ENCODE measurements at regions not wholly inside any gene's neighbourhood (a gene's known extent, or its start where the extent isn't known, plus 50 kb on each side); places are given as distances from the start of the nearest gene placed in this dataset.

GRCh38 chr5:85052826-85053225 lies 668.1 kb upstream of the EDIL3 start:
- TF ChIP-seq CTCF (IDR thresholded peaks at IDR 0.05) (no peak), POLR2A (IDR thresholded peaks at IDR 0.05) (no peak)
